ENCODE measurements at regions not wholly inside any gene's neighbourhood (a gene's known extent, or its start where the extent isn't known, plus 50 kb on each side); places are given as distances from the start of the nearest gene placed in this dataset.

GRCh38 chr1:184150776-184151531 is 99.4 kb downstream of the TSEN15 start:
- ChIA-PET CTCF (ENCODE audit: low intra/inter-chr PET ratio, low total read pairs) (no interaction called here), POLR2A (no interaction called here)
- intact Hi-C loops (cut with micrococcal nuclease; ENCODE audit: unreplicated experiment) = no loop called here
- no peak overlapping the region for H3K4me2 ChIP-seq (ENCODE audit: low read depth, low read length)
- no peaks in the 10 kb centered on the region for H3K4me1 ChIP-seq (ENCODE audit: insufficient read depth, low read length)
- peaks cover 2 to 36% of the 10 kb centered on the region in 2 experiments for H3K27me3 ChIP-seq (ENCODE audit: control insufficient read depth in 1 of 2, insufficient read depth in 2 of 2, low read length in 2 of 2)
- H3K9me3 ChIP-seq (ENCODE audit: low read length) = no peaks in the 10 kb centered on the region
- FAIRE-seq (no peak), DNase-seq (ENCODE audit: low spot score) (no peak), ATAC-seq (no peak)
- H3K9ac ChIP-seq (ENCODE audit: insufficient read depth, low read depth, low read length) = no peak overlapping the region
- no peak overlapping the region for H2AFZ ChIP-seq (ENCODE audit: low read length)
- no peaks in the 10 kb centered on the region for H3K79me2 ChIP-seq (ENCODE audit: insufficient read depth, low read length)
- under 1% methylated on average over 9 of the region's 9 CpGs for WGBS (ENCODE audit: low lambda C conversion rate)
- no peaks in the 10 kb centered on the region for H4K20me1 ChIP-seq (ENCODE audit: insufficient read depth, low read length)
- BruUV-seq (replicated peaks) = no TSS peak
- in situ Hi-C loops (cut with HindIII; ENCODE audit: extremely low pct_ligation_motif_present, low pct_unique_long_range_greater_than_20kb) = no loop called here
- H3K27ac ChIP-seq (ENCODE audit: extremely low read length, insufficient read depth, low read length) = no peak overlapping the region
- TF ChIP-seq SRSF4 (IDR thresholded peaks at IDR 0.05; ENCODE audit: low read depth, low read length, poor library complexity, severe bottlenecking) (no peak), ZNF597 (CRISPR knock-in tag; IDR thresholded peaks at IDR 0.05) (no peak), JUNB (CRISPR knock-in tag; IDR thresholded peaks at IDR 0.05; ENCODE audit: borderline replicate concordance) (no peak), MIXL1 (CRISPR knock-in tag; IDR thresholded peaks at IDR 0.05) (no peak), RXRB (CRISPR knock-in tag; IDR thresholded peaks at IDR 0.05; ENCODE audit: borderline replicate concordance) (no peak), RAD21 (CRISPR knock-in tag; IDR thresholded peaks at IDR 0.05) (no peak), LCORL (IDR thresholded peaks at IDR 0.05) (no peak), LCORL (CRISPR knock-in tag; IDR thresholded peaks at IDR 0.05) (no peak), ZNF549 (CRISPR knock-in tag; IDR thresholded peaks at IDR 0.05) (no peak)
- no peaks in the 10 kb centered on the region for H3K36me3 ChIP-seq (replicated peaks in 1 of 2; ENCODE audit: control insufficient read depth in 1 of 2, insufficient read depth in 2 of 2, low read length in 2 of 2)
- H3K4me3 ChIP-seq (replicated peaks in 1 of 3; ENCODE audit: insufficient read depth in 1 of 3, low read depth in 2 of 3, low read length in 3 of 3) = no peak overlapping the region
